DND-41 (cell line): ENCODE measurements at regions not wholly inside any gene's neighbourhood (a gene's known extent, or its start where the extent isn't known, plus 50 kb on each side); places are given as distances from the start of the nearest gene placed in this dataset.

Experiments
- EZH2 ChIP-seq: IDR thresholded peaks from 3 replicates; pipeline ENCODE4 v1.6.1; 2012; ENCODE audit warnings: borderline replicate concordance, low read depth, mild to moderate bottlenecking, moderate library complexity, low read length, inconsistent platforms; ENCODE audit not compliant: severe bottlenecking
- TF ChIP-seq, protein P1 (sequence below): IDR thresholded peaks from 2 replicates; pipeline ENCODE4 v1.5.1; 2012; ENCODE audit warnings: borderline replicate concordance, low read length, moderate library complexity, mild to moderate bottlenecking; ENCODE audit not compliant: poor library complexity, severe bottlenecking; ENCODE audit errors: extremely low read depth

DNA sequence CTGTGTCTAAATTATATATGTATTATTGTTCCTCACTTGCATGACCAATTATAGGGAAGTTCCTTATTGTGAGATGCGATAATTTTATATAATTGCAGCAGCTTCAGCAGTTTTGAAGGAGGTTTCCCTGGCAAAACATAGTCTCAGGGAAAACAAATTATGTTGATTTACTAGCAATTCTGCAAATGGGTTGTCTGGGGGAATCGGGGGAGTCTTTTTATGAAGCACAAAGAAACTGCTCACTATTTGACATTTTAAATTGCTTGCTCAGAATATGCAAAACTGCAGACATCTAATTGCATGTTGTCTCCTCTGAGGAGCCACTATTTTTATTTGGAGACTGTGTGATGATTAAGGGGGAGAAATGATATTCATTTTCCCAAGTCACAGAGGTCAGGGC lies 361.6 kb downstream of the YTHDC2 start:
- TF ChIP-seq, protein P1, sequence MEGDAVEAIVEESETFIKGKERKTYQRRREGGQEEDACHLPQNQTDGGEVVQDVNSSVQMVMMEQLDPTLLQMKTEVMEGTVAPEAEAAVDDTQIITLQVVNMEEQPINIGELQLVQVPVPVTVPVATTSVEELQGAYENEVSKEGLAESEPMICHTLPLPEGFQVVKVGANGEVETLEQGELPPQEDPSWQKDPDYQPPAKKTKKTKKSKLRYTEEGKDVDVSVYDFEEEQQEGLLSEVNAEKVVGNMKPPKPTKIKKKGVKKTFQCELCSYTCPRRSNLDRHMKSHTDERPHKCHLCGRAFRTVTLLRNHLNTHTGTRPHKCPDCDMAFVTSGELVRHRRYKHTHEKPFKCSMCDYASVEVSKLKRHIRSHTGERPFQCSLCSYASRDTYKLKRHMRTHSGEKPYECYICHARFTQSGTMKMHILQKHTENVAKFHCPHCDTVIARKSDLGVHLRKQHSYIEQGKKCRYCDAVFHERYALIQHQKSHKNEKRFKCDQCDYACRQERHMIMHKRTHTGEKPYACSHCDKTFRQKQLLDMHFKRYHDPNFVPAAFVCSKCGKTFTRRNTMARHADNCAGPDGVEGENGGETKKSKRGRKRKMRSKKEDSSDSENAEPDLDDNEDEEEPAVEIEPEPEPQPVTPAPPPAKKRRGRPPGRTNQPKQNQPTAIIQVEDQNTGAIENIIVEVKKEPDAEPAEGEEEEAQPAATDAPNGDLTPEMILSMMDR: no peak
- no peak for TF ChIP-seq EZH2
